ENCODE measurements at regions not wholly inside any gene's neighbourhood (a gene's known extent, or its start where the extent isn't known, plus 50 kb on each side); places are given as distances from the start of the nearest gene placed in this dataset.

DNA sequence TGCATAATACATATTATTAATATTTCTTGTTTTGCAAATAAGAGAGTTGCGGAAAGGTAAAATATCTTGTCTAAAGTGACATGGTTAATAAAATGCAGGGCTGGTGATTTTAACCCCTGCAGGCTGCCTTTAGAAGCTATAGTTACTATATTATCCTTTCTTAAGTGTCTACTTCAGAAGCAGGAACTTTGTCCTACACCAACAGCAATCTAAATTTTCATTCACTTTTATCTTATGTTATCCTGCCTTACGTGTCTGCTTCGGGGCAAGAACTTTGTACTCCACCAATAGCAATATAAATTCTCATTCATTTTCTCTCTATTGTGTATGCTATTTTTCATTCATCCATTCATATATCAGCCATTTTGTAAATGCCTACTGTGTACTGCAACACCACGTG, 719.5 kb downstream of the TLR4 start:
- Histone ChIP-seq H3T11ph (ENCODE audit: low read length) (no peak overlapping the region), H3K79me1 (ENCODE audit: insufficient read depth, low read depth, low read length, poor library complexity, severe bottlenecking) (no peaks in the 10 kb centered on the region), H3K23me2 (ENCODE audit: insufficient read length, low read depth, low read length, poor library complexity, severe bottlenecking) (no peaks in the 10 kb centered on the region), H3K4me2 (ENCODE audit: insufficient read depth, insufficient read length, low read length) (no peak overlapping the region), H2BK120ac (ENCODE audit: low read depth, low read length, poor library complexity, severe bottlenecking) (no peak overlapping the region), H4K91ac (ENCODE audit: insufficient read length, low read depth, low read length) (no peak overlapping the region), H3K4ac (ENCODE audit: low read depth, low read length) (no peak overlapping the region), H3K79me2 (ENCODE audit: insufficient read depth, low read length) (no peaks in the 10 kb centered on the region), H3K23ac (ENCODE audit: insufficient read length, low read depth, low read length) (no peak overlapping the region), H2BK5ac (ENCODE audit: insufficient read length, low read length) (no peak overlapping the region), H3K18ac (ENCODE audit: insufficient read length, low read depth, low read length) (no peak overlapping the region), H3K27ac (ENCODE audit: insufficient read length, low read depth, low read length) (no peak overlapping the region), H2BK12ac (ENCODE audit: insufficient read length, low read depth, low read length) (no peak overlapping the region), H2AFZ (ENCODE audit: low read length) (no peak overlapping the region), H3K14ac (ENCODE audit: insufficient read depth, low read length) (no peak overlapping the region), H3K4me1 (ENCODE audit: insufficient read depth, low read length) (no peaks in the 10 kb centered on the region), H2BK15ac (ENCODE audit: low read depth, low read length) (no peak overlapping the region), H3K56ac (ENCODE audit: insufficient read length, low read depth, low read length) (no peak overlapping the region), H4K20me1 (ENCODE audit: control insufficient read depth, insufficient read depth, insufficient read length) (no peaks in the 10 kb centered on the region), H4K8ac (replicated peaks; ENCODE audit: insufficient read length, low read depth, low read length) (no peak overlapping the region), H3K9ac (ENCODE audit: extremely low read depth, insufficient read length, low read length) (no peak overlapping the region), H4K5ac (ENCODE audit: insufficient read length, low read depth, low read length) (no peak overlapping the region), H2AK5ac (ENCODE audit: insufficient read length, low read length) (no peak overlapping the region), H2BK20ac (ENCODE audit: low read depth, low read length, poor library complexity, severe bottlenecking) (no peak overlapping the region), H3K27me3 (ENCODE audit: insufficient read depth, low read length) (no peaks in the 10 kb centered on the region), H3K9me3 (ENCODE audit: control insufficient read depth, low read depth, low read length) (no peaks in the 10 kb centered on the region)
- no peaks in the 10 kb centered on the region for H3K4me1 Mint-ChIP-seq
- no peak overlapping the region for H3K27ac Mint-ChIP-seq
- no peaks in the 10 kb centered on the region for H3K27me3 Mint-ChIP-seq (ENCODE audit: low read depth)
- no peak for TF ChIP-seq CTCF (conservative IDR thresholded peaks at IDR 0.05)
- no peaks in the 10 kb centered on the region for H3K36me3 Mint-ChIP-seq (ENCODE audit: insufficient read depth in 1 of 3, low read depth in 3 of 3)
- H3K9me3 Mint-ChIP-seq: no peaks in the 10 kb centered on the region
- no peak overlapping the region for H3K4me3 Mint-ChIP-seq
- no CpG with 5 or more reads among the region's 4 CpGs for WGBS (ENCODE audit: extremely low coverage, insufficient read length, low lambda C conversion rate)
- DNase-seq: no peak

All from H9 (cell line).